Ishikawa (cell line): ENCODE measurements at regions not wholly inside any gene's neighbourhood (a gene's known extent, or its start where the extent isn't known, plus 50 kb on each side); places are given as distances from the start of the nearest gene placed in this dataset.

Source experiments
- CEBPB ChIP-seq: IDR thresholded peaks from 2 replicates; pipeline ENCODE4 v1.6.1; 2012
- CREB1 ChIP-seq: IDR thresholded peaks from 2 replicates; pipeline ENCODE4 v1.6.1; 2012; ENCODE audit warnings: low read depth
- EGR1 ChIP-seq: IDR thresholded peaks from 2 replicates; pipeline ENCODE4 v1.6.1; 2012
- EP300 ChIP-seq: IDR thresholded peaks from 2 replicates; pipeline ENCODE4 v1.6.1; 2012; ENCODE audit warnings: borderline replicate concordance
- FOXM1 ChIP-seq: IDR thresholded peaks from 2 replicates; pipeline ENCODE4 v1.6.1; 2012; ENCODE audit warnings: low read depth, borderline replicate concordance
- NFIC ChIP-seq: IDR thresholded peaks from 2 replicates; pipeline ENCODE4 v1.6.1; 2012
- RAD21 ChIP-seq: IDR thresholded peaks from 2 replicates; pipeline ENCODE4 v1.6.1; 2012; ENCODE audit warnings: low read depth
- TAF1 ChIP-seq: IDR thresholded peaks from 2 replicates; pipeline ENCODE4 v1.6.1; 2012; ENCODE audit warnings: low read depth, mild to moderate bottlenecking
- TCF12 ChIP-seq: IDR thresholded peaks from 2 replicates; pipeline ENCODE4 v1.6.1; 2012; ENCODE audit warnings: low read depth
- TEAD4 ChIP-seq: IDR thresholded peaks from 2 replicates; pipeline ENCODE4 v1.6.1; 2012
- YY1 ChIP-seq: IDR thresholded peaks from 2 replicates; pipeline ENCODE4 v1.6.1; 2012; ENCODE audit warnings: low read depth
- ZBTB7A ChIP-seq: IDR thresholded peaks from 2 replicates; pipeline ENCODE4 v1.6.1; 2012; ENCODE audit warnings: low read depth
- TF ChIP-seq, protein P1 (sequence below): IDR thresholded peaks from 2 replicates; pipeline ENCODE4 v1.6.1; 2012
- TF ChIP-seq, protein P2 (sequence below): IDR thresholded peaks from 2 replicates; pipeline ENCODE4 v1.6.1; 2012; ENCODE audit warnings: low read depth, mild to moderate bottlenecking
- TF ChIP-seq, protein P3 (sequence below): IDR thresholded peaks from 2 replicates; pipeline ENCODE4 v1.6.1; 2012

DNA sequence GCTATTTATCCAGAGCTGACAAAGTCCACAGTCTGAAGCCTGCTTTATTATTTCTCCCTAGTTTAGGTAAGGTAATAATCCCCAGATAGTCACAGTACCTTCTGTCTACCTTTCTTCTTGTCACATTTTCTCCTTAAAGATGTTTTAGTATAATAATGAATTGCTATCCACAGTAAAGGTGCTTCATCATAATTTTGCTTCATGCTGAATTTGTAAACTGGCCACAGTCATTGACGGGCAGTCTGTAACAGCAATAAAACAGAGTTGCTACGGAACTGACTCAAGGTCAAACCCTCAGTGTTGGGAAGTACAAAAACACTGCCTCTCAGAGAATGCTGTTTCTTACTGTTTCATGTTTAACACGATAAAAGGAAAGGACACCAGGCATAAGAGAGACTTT, 195.7 kb downstream of the ZNF608 start:
- TF ChIP-seq ZBTB7A (no peak), CREB1 (no peak), TAF1 (no peak), TCF12 (no peak), NFIC (no peak), TEAD4 (no peak), RAD21 (no peak)

DNA sequence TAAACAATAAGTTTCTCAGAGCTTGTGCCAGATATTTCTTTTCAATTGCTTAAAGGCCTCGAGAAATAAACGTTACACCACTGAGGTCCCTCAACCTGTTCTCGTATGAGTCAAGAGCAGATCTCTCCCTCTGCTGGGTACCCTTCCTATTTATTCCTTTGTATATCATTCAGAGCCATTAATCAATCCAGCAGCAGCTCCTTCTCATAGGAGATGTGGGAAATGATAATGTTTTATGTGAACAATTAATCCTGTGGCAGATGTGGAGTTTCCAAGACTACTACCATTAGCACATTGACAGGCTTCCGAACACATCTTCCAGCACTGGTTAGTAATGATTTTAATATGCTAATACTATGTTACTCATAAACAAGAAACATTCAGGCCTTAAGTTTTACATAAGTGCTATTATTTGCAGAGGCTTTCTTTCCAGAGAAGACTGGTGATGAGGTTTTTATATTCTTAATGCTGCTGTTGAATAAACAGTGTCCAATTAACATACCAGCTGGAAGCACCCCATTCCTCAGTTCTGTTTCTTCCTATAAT, 196.5 kb downstream of the ZNF608 start:
- TF ChIP-seq, protein P1, sequence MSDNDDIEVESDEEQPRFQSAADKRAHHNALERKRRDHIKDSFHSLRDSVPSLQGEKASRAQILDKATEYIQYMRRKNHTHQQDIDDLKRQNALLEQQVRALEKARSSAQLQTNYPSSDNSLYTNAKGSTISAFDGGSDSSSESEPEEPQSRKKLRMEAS, result no peak
- TF ChIP-seq EP300 (no peak), RAD21 (no peak), TCF12 (no peak), TAF1 (no peak), YY1 (no peak), TEAD4 (no peak), NFIC (no peak), CREB1 (no peak), ZBTB7A (no peak), FOXM1 (no peak), EGR1 (no peak), CEBPB (no peak)
- TF ChIP-seq, protein P2, sequence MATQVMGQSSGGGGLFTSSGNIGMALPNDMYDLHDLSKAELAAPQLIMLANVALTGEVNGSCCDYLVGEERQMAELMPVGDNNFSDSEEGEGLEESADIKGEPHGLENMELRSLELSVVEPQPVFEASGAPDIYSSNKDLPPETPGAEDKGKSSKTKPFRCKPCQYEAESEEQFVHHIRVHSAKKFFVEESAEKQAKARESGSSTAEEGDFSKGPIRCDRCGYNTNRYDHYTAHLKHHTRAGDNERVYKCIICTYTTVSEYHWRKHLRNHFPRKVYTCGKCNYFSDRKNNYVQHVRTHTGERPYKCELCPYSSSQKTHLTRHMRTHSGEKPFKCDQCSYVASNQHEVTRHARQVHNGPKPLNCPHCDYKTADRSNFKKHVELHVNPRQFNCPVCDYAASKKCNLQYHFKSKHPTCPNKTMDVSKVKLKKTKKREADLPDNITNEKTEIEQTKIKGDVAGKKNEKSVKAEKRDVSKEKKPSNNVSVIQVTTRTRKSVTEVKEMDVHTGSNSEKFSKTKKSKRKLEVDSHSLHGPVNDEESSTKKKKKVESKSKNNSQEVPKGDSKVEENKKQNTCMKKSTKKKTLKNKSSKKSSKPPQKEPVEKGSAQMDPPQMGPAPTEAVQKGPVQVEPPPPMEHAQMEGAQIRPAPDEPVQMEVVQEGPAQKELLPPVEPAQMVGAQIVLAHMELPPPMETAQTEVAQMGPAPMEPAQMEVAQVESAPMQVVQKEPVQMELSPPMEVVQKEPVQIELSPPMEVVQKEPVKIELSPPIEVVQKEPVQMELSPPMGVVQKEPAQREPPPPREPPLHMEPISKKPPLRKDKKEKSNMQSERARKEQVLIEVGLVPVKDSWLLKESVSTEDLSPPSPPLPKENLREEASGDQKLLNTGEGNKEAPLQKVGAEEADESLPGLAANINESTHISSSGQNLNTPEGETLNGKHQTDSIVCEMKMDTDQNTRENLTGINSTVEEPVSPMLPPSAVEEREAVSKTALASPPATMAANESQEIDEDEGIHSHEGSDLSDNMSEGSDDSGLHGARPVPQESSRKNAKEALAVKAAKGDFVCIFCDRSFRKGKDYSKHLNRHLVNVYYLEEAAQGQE, result no peak
- TF ChIP-seq, protein P3, sequence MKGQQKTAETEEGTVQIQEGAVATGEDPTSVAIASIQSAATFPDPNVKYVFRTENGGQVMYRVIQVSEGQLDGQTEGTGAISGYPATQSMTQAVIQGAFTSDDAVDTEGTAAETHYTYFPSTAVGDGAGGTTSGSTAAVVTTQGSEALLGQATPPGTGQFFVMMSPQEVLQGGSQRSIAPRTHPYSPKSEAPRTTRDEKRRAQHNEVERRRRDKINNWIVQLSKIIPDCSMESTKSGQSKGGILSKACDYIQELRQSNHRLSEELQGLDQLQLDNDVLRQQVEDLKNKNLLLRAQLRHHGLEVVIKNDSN, result no peak

DNA sequence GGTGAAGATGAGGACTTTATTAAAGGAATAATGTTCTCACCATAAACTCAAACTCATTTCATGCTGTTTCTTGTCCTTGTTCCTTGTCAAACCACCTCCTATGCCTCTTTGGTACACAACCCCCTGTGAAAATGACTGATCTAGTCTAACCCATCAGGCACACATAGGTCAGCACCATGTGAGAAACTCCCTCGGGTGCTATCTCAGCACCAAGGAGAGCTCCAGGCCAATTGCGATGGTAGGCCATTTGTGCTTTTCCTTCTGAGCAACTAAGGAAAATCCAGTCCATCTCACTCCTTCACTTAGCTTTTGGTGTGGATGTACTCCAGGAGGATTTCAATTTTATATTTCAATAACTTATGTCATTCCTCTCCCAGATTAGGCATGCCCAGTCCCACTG, 199.8 kb downstream of the ZNF608 start:
- TF ChIP-seq, protein P2, result peak; percentile 95
- TF ChIP-seq TEAD4 (no peak), RAD21 (peak; percentile 21; the same call in 1 of the 2 replicates), YY1 (0 out of 2 replicates have a peak, but pooled peaks have one; percentile 29)

DNA sequence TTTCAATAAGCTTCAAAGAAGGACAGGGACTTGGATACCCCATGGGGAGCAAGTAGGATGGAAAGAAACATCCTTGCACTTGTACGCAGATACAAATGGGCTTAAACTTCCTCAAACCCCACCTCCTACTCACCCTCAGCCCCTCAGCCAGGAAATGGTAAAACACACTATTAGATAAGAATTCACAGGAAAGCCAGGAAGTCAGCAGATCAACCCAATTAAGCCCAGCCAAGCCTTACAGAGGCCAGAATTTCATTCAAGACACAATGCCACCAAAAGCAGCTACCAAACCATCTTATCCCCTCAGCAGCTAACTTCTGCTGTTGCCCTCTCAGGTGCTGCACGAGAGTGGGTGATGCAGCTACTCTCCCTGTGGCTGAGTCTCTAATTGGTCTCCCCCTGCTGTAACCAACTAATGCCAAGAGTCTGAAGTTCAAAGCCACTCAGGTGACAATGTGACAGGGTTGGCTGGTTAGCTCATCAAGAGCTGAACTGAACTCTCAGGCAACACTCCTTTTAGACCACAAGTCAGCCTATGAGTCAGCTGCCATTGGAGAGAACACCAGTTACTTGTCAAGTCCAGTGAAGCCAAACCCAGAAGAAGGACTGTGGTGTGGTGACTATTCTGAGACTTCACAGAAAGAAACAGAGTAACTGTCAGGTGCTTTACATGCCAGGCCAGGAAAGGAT, 201.9 kb downstream of the ZNF608 start:
- TF ChIP-seq, protein P1, result no peak
- TF ChIP-seq ZBTB7A (no peak), CREB1 (no peak), EGR1 (no peak), FOXM1 (no peak), TAF1 (no peak), TEAD4 (no peak), CEBPB (no peak), YY1 (no peak)
- TF ChIP-seq, protein P2, result no peak

DNA sequence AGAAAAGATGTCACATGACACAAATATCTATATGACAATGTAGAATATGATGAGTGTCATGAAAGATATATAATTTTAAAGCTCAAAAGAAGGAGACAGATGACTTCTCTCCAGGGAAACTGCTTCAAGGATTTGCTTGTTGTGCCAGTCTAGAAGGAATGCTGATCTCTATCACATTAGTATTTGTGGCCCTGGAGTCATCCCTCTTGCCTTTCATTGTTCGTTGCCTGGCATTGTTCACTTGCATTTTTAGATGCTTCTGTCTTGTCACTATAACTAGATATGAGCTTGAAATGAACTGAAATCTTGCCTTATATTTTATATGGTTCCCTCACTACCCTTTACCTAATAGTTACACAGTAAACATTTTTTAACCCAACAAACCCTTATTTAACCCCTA, 207.5 kb downstream of the ZNF608 start:
- TF ChIP-seq TCF12 (no peak), ZBTB7A (no peak), RAD21 (no peak), EP300 (no peak), YY1 (no peak), TEAD4 (no peak), CEBPB (no peak), NFIC (no peak), EGR1 (no peak), FOXM1 (no peak), CREB1 (no peak), TAF1 (no peak)
- TF ChIP-seq, protein P3, result no peak
- TF ChIP-seq, protein P2, result no peak
- TF ChIP-seq, protein P1, result no peak
